ENCODE measurements at regions not wholly inside any gene's neighbourhood (a gene's known extent, or its start where the extent isn't known, plus 50 kb on each side); places are given as distances from the start of the nearest gene placed in this dataset.

- TF ChIP-seq, protein P1, sequence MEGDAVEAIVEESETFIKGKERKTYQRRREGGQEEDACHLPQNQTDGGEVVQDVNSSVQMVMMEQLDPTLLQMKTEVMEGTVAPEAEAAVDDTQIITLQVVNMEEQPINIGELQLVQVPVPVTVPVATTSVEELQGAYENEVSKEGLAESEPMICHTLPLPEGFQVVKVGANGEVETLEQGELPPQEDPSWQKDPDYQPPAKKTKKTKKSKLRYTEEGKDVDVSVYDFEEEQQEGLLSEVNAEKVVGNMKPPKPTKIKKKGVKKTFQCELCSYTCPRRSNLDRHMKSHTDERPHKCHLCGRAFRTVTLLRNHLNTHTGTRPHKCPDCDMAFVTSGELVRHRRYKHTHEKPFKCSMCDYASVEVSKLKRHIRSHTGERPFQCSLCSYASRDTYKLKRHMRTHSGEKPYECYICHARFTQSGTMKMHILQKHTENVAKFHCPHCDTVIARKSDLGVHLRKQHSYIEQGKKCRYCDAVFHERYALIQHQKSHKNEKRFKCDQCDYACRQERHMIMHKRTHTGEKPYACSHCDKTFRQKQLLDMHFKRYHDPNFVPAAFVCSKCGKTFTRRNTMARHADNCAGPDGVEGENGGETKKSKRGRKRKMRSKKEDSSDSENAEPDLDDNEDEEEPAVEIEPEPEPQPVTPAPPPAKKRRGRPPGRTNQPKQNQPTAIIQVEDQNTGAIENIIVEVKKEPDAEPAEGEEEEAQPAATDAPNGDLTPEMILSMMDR (IDR thresholded peaks at IDR 0.05; ENCODE audit: insufficient read depth, low read depth, low read length) = no peak
- TF ChIP-seq EZH2 (IDR thresholded peaks at IDR 0.05; ENCODE audit: insufficient read depth, low read length) = no peak
Observed at GRCh38 chr21:19109694-19110093, 706.1 kb upstream of the TMPRSS15 start.

Data from astrocyte (in vitro differentiated cells and primary cell).